22Rv1 (cell line): ENCODE measurements at regions not wholly inside any gene's neighbourhood (a gene's known extent, or its start where the extent isn't known, plus 50 kb on each side); places are given as distances from the start of the nearest gene placed in this dataset.
A peak's percentile ranks its signal among the peaks of the same experiment; 100 is the strongest.
"Not testable (repeated sequence)": the region's sequence is repeated elsewhere in the genome, so short reads cannot be mapped to it uniquely, and the experiment has no call there.

ENCODE experiments used
- H3K27ac ChIP-seq: fragments of 450-650 bp; 2 replicates; pipeline ENCODE4 v1.5.1; 2017
- ZFX ChIP-seq: fragments of 450-650 bp; IDR thresholded peaks from 2 replicates; pipeline ENCODE4 v1.6.1; 2017; ENCODE audit warnings: antibody characterized with exemption, borderline replicate concordance
- TF ChIP-seq, protein P1 (sequence below): fragments of 450-650 bp; IDR thresholded peaks from 2 replicates; pipeline ENCODE4 v1.5.1; 2017; ENCODE audit warnings: mild to moderate bottlenecking

DNA sequence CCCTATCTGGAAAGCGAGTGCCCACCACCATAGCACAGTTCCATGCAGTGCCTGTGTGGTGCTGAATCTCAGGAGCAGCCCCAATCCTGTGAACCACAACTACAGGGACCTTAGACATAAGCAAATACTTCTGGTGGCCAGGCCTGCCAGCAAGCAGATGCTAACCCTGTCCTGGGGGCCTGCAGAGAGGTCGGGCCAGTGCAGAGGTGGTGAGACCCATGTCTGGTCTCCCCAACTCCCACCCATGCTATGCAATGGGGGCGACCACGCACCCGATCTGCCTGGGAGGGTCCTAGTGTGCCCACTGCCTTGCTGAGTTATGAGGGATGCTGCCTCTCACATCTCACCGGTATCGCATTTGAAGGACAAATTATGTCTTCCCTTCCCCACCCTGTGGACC, 151.6 kb upstream of the ZNF337 start:
- no peak overlapping the region for H3K27ac ChIP-seq
- TF ChIP-seq, protein P1, sequence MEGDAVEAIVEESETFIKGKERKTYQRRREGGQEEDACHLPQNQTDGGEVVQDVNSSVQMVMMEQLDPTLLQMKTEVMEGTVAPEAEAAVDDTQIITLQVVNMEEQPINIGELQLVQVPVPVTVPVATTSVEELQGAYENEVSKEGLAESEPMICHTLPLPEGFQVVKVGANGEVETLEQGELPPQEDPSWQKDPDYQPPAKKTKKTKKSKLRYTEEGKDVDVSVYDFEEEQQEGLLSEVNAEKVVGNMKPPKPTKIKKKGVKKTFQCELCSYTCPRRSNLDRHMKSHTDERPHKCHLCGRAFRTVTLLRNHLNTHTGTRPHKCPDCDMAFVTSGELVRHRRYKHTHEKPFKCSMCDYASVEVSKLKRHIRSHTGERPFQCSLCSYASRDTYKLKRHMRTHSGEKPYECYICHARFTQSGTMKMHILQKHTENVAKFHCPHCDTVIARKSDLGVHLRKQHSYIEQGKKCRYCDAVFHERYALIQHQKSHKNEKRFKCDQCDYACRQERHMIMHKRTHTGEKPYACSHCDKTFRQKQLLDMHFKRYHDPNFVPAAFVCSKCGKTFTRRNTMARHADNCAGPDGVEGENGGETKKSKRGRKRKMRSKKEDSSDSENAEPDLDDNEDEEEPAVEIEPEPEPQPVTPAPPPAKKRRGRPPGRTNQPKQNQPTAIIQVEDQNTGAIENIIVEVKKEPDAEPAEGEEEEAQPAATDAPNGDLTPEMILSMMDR = no peak
- no peak for TF ChIP-seq ZFX

DNA sequence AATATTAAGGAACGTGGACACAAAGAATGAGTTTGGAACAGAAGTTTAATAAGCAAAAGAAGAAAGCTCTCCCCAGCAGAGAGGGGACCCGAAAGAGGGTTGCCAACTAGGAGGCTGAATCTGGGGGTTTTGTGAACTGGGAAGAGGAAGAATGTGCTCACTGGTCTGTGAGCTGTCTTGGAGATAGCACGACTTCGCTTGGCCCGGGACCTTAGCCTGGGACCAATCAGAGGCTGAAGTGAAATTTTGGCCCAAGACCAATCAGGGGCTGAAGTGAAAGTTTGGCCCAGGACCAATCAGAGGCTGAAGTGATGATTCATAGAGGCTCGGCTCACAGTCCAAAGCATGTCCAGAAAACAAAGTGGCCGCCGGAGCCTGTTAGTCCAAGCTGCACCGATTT, 148.0 kb upstream of the ZNF337 start:
- H3K27ac ChIP-seq = not testable (repeated sequence)

DNA sequence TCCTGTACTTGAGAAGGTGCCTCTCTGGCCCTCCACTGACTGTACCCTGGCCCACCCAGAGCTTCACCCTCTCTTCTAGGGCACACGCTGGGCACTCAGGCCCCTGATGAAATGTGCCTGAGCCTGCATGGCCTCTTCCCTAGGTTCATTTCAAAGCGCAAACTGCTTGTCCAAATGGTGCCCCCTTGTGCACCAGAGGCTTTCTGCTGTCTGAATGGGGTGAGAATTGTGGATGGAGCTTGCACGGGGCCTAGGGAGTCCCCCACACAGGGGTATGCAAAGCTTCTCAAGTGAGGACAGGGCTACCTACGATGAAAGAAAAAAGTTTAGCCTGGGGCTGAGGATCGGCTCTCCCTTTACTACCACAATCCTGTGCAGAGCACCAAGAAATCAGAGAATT, 116.9 kb upstream of the ZNF337 start:
- not testable (repeated sequence) for H3K27ac ChIP-seq

DNA sequence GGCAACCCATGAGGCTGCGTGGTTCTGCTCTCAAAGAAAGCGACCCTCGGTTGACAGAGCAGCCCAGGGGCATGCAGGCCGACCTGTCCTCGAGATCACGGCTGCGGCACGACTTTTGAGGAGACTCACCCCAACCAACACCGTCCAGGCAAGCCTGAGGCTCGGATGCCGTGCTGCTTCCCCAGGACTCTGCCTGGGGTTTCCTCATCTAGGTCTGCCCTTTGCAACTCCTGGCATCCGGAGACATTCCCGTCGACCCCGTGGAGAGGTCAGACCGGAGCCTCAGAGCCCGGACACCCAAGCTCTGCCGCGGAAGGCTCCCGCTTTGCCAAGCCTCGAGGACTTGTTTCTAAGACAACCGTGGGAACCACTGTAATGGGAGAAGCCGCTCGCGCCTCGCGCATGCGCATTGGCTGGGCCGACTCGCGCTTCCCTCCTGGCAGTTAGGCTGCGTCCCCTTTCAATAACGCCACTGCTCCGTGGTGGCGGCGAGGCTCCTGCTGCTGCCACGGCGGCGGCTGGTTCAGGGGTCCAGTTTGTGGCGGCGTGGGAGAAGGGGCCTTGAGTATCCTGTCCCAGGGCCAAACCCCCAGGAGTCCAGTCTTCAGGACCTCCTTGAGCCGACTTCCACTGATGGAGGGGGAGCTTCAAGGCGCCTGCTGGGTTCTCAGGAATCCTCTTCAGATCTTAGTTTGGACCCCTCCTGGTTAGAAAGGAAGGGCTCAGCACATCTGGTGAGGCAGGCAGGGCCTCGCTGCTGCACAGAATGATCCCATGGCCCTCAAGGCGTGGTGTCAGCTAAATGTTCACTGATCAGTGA, 101.7 kb upstream of the ZNF337 start:
- H3K27ac ChIP-seq = not testable (repeated sequence)

DNA sequence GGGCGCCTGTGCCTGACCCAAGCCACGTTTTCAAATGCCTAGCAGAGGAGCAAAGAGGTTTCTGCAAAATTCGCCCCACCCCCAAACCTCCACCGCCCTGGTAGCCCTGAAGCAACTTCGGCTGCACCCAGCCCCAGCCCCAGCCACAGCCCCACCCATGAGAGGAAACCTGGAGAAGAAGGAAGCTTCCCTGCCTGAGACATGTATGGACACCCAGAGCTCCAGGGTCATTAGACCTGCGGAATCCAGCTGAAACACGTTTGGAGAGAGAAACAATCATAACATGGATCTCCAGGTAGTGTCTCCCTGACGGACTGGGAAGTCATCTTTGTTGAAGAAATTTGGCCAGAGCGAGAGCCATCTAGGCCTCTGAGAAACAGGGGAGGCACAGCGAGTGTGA, 100.4 kb upstream of the ZNF337 start:
- H3K27ac ChIP-seq = not testable (repeated sequence)

DNA sequence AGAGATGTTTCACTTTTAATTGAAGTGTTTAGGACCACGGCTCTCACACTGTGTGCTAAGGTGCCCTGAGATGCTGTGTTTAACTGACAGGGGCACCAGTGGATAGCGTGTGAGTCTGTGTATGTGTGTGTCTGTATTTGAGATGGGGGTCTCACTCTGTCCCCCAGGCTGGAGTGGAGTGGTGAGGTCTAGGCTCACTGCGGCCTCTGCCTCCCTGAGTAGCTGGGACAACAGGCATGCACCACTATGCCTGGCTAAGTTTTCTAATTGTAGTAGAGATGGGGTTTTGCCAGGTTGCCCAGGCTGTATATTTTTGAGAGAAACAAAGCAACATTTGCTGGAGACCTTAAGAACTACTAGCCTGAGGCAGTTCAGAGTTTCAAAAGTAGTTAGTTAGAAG, 80.6 kb upstream of the ZNF337 start:
- not testable (repeated sequence) for H3K27ac ChIP-seq

DNA sequence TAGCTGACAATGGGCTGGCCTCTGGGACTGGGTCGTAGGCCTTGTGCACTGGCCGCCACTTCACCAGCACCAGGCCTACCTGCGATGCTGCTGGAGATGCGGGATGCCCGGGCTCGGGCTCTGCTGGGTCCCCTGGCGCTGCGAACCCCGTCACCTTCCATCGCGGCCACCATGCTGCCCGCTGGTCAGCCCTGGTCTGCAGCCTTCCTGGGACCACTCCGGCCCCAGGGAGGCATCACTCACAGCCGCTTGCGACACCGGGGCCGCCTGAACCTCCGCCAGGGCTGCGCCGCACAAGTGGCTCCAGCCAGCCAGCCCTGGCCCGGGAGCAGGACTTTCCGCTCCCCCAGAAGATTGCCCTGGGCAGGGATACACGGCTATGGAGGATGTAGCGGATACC, 78.1 kb upstream of the ZNF337 start:
- H3K27ac ChIP-seq = not testable (repeated sequence)

DNA sequence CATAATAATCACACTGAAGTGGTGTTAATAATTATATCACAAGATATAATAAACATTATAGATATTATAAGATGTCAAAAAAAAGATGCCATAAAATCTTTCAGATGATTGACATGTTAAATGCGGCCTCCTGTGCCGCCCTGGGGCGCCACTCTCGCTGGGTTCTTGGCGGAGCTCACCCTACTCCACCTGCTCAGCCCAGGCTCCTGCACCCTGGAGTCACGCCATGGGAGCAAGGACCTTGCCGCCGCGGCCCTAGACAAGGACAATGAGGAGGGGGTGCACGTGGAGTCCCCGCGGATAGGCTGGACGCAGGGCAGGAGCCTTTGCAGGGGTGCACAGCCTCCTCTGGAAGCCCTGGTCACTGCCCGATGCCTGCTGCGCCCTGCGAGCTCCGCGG, 77.5 kb upstream of the ZNF337 start:
- not testable (repeated sequence) for H3K27ac ChIP-seq

DNA sequence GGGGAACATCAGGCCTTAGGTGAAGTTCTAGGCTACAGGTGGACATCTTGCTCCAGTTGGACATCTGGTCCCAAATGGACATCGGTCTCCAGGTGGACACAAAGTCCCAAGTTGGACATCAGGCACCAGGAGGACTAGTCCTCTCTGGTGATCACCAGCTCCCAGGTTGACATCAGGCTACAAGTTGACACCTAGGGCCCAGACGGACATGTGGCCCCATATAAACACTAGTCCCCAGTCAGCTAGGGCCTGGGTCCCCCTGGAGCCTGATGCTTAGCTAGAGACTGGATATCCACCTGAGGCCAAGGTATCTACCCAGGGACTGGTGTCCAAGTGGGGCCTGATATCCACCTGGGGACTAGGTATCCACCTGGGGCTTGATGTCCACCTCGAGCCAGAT, 75.8 kb upstream of the ZNF337 start:
- H3K27ac ChIP-seq = not testable (repeated sequence)

DNA sequence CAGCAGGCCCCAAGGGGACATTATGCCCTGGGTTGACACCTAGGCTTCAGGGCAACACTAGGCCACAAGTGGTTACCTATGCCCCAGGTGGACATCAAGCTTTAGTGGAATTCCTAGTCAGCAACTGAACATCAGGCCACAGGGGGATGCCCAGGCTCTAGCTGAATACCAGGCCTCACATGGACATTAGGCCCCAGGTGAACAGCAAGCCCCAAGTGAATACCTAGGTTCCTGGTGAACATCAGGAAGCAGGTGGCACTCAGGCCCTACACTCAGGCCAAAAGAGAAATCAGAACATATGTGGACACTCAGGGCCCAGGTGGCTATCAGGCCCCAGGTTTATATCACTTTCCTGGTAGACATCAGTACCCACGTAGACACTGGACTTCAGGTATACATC, 75.2 kb upstream of the ZNF337 start:
- not testable (repeated sequence) for H3K27ac ChIP-seq

DNA sequence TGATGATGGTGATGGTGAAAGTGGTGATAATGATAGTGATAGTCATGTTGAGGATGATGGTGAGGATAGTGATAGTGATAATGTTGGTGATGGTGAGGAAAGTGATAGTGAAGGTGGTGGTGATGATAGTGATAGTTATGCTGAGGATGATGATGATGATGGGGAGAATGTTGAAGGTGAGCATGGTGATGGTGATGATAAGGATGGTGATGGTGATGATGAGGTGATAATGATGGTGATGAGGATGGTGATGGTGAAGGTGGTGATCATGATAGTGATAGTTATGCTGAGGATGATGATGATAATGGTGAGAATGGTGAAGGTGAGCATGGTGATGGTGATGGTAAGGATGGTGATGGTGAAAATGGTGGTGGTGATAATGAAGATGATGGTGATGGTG, 64.9 kb upstream of the ZNF337 start:
- H3K27ac ChIP-seq = no peak overlapping the region
- TF ChIP-seq, protein P1 = no peak
- no peak for TF ChIP-seq ZFX

DNA sequence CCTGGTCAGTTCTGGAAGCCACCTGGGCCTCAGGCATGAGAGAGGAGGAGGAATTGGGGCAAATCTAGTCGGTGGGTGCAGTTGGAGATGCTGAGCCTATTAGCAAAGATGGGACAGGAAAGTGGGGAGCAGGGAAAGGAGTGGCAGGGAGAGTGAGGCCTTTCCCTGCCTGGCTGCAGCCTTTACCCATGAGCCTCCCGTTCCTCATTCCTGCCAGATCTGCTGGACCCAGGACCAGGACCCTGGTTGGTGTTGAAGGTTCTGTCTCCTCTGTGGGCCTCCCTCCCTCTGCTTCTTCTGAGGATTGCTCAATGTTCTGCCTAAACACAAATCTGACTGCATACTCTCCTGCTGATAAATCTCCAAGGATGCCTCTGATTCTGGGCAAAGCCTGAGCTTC, 64.4 kb upstream of the ZNF337 start:
- H3K27ac ChIP-seq = not testable (repeated sequence)

DNA sequence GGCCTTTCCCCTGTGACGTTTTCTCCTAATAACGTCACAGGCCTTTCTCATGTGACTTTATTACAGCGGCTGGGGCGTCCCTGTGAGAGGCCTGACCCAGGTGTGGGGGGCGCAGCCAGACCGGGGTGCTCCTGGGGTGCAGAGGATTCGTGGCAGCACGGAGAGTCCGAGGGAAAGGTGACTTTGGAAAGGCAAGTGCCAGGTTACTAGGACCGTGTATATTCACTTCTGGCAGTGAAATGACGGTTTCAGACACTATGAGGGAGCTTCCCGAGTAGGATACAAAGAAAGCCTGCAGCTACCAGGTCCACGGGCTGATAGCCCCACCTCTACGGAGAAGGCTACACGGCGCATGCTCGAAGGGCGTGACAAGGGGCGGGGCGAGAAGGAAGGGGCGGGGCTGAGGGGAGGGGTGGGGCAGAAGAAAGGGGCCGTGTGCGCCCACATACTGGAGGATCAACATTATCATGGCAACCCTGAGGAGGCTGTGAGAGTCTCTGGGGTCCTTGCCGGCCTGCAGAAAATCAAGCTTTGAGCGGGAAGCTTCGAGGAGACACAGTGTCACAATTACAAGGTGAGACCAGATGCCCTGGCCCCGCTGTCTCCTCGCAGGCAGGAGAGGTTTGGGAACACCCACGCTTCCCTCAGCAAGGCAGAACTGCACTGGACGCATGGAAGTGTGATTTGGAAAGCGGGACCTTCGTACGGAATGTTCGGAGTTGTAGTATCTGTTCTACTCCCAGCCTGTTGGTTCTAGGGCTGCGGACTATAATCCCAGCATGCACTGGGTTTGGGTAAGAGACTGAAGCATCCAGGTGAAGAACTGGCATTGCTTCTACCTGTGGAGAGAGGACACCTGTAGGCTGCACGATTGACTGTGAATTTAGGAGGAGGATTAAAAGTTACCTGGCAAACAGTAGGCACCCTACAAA, 54.4 kb upstream of the ZNF337 start:
- TF ChIP-seq ZFX = no peak
- TF ChIP-seq, protein P1 = no peak
- H3K27ac ChIP-seq = peak overlapping the region; percentile 70
